ENCODE measurements at regions not wholly inside any gene's neighbourhood (a gene's known extent, or its start where the extent isn't known, plus 50 kb on each side); places are given as distances from the start of the nearest gene placed in this dataset.

DNA sequence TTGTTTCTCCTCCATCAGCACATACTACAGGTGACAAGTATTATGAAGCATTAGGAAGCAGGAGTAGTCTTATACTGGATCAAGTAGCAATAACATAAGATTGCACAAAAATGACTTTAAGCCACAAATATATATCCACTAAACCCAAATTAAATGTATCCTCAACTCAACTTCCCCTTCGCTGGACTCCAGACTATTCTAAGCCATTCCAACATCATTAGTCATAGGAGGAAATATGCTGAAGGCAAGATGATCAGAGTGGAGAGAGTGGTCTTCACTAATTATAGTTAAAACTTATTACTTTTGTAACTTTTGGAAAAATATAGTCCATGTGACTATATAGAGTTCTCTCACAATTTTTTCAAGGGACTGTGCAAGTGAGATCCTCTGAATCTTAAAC is 390.7 kb upstream of the ZP4 start:
- DNase-seq (ENCODE audit: low spot score) = peak; percentile 31

- DNase-seq (ENCODE audit: low spot score) = no peak
Observed at GRCh38 chr1:238279694-238280380, 389.1 kb upstream of the ZP4 start.

- no peak for DNase-seq (ENCODE audit: low spot score)
Observed at GRCh38 chr1:238272145-238272544, 381.4 kb upstream of the ZP4 start.

GRCh38 chr1:238265866-238266265 is 375.1 kb upstream of the ZP4 start:
- DNase-seq (ENCODE audit: low spot score) = no peak

DNA sequence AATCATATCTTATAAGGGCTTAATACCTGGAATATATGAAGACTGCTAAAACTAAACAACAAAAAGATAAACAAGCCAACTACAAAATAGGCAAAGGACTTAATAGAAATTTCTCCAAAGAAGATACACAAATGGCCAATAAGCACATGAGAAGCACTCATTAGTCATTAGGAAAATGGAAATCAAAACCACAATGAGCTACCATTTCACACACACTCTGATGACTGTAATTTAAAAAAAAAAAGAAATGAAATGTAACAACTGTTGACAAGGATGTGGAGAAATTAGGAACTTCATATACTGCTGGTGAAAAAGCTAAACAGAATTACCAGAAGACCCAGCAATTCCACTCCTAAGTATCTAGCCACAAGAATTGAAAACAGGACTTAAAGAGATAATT is 374.2 kb upstream of the ZP4 start:
- DNase-seq (ENCODE audit: low spot score) = no peak

DNA sequence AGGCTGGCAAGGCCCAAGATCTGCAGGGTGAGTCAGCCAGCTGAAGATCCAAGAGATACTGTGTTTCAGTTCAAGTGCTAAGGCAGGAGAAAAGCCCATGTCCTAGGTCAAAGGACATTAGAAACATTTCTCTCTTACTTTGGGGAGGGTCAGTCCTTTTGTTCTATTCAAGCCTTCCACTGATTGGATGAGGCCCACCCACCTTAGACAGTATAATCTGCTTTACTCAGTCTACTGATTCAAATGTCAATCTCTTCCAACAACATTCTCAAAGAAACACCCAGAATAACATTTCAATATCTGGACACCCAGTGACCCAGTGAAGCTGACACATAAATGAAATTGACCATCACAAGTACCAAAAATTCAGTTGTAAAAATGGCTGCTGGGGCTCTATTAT is 367.8 kb upstream of the ZP4 start:
- no peak for DNase-seq (ENCODE audit: low spot score)

GRCh38 chr1:238257018-238257621 is 366.4 kb upstream of the ZP4 start:
- DNase-seq (ENCODE audit: low spot score) = no peak

DNA sequence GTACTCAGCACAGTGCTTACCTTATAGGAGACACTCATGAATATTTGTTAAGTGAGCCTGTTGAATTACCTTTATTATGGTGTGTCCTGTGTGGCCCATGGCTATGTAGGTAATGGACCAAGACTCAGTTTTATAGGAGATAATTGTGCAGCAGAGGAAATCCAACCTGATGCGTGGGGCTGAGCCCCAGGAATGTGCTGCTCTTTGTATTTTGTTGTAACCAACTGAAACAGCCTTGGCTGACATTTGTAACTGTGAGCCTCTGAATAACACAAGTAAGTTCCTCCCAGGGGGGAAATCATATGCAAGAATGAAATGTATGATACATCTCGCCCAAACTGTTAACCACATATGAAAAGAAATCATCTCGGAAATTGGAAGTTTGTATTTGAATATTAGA is 364.2 kb upstream of the ZP4 start:
- DNase-seq (ENCODE audit: low spot score) = no peak

DNA sequence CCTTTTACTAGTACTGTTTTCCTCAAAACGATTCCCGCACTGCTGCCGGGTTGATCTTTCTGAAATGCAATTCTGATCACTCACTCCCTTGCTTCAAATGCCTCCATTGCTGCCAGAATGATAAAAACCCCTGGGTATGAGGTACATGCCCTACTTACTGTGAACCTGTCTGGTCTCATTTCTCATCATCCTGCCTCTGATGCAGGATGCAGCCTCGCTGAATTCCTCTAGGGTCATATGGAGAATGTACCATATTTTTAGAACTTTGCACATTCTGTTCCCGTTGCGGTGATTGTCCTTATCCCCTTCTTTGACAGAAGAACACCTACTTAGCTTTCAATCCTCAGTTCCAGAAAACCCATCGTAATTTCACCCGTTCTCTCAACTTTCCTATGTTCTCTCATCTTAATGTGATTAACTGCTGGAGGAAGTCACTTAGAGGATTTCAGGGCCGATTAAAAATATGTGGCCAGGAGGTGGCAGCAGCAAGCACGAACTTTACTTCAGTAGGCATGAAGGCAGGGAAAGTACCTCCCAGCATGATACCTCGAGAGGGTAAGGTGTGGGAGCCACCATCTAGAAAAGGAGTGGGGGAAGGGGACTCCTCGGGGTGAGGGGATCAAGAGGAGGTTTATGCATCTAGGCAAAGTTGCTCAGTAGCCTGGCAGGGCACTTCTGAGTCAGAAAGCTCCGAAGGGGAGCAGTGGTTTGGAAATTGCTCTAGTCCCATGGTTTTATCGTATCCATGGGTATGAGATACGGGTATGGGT is 361.5 kb upstream of the ZP4 start:
- peak; percentile 77 for DNase-seq (ENCODE audit: low spot score)

GRCh38 chr1:238248356-238248755 is 357.6 kb upstream of the ZP4 start:
- DNase-seq (ENCODE audit: low spot score) = no peak

DNA sequence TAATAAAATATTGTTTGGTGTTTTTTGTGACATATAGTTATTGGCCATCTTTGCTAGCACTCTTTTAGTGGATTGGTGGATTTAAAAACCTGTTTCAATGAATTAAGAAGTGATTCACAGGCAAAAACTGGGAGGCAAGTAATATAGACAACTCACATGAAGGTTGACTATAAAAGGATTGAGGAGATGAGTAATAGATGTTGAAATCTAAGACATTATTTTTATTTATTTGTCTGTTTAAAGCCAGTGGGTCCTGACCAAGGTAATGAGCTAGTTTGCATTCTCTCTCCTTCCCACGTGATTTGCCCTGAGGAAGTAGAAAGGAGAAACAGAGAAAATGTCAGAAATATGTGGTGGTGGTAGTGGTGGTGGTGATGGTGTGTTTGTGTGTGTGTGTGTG is 351.5 kb upstream of the ZP4 start:
- DNase-seq (ENCODE audit: low spot score) = peak; percentile 6

DNA sequence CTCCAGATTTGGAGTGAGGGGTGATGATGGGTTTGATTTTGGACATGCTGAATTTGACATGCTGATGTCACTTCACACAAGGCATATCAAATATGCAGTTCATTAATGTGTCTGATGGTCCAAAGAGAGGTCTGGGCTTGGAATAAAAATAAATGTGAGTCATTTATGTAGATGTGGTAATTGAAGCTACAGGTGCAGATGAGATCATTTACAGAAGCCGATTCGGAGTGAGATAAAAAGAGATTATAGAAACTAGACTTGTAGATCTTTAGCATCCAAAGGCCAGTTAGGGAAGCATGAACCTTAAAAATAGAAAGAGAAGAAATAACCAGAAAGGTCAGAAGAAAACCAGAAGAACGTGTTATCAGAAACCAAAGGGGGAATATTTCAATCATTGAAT is 350.9 kb upstream of the ZP4 start:
- no peak for DNase-seq (ENCODE audit: low spot score)

GRCh38 chr1:238239343-238239742 is 348.6 kb upstream of the ZP4 start:
- DNase-seq (ENCODE audit: low spot score) = no peak

GRCh38 chr1:238233966-238234365 is 343.2 kb upstream of the ZP4 start:
- no peak for DNase-seq (ENCODE audit: low spot score)

DNA sequence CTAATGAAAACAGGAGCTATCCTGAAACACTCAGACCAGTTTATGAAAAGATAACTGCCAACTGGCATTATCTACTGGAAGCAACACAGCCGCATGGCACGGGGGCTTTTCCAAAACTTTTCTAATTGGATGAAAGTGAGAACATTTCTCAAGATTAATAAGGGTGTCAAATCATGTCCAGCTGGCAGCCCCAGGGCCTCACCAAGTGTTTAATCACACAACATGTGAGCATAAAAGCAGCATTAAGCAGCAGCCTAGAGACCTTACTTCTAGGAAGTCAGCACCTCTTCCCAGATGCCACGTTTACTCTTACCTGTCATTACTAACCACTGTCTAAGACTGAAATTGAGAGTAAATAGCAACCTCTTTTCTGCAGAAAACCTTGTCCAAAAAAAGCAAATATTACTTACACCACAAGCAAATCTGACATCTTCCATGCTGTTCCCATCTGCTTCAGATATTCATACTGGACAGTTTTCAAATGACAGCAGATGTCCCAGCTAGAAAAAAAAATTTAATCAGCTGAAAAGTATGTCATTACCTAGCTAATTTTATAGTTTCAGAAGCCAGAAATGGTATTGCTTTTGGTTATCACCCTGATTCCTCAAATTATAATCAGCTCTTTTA is 341.5 kb upstream of the ZP4 start:
- DNase-seq (ENCODE audit: low spot score) = no peak

GRCh38 chr1:238226810-238227209 is 336.1 kb upstream of the ZP4 start:
- no peak for DNase-seq (ENCODE audit: low spot score)

- peak; percentile 25 for DNase-seq (ENCODE audit: low spot score)
Observed at GRCh38 chr1:238223076-238223640, 332.4 kb upstream of the ZP4 start.

DNA sequence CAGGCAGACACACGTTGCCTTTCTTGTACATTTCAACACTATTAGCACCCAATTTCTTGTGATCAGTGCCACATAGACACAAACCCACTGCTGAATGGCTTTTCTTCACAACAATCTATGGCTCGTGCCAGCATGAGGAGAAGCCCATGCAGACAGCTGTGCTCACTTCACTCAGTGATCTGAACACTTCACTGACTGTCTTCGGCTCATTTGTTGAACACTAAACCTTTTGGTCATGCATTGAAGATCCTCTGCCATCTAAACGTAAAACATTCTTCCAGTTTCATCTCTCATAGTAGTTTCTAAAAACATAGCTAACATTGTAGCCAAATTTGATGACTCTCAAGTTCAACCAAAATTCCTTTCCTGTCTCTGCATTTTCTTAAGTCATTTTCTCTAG is 331.0 kb upstream of the ZP4 start:
- DNase-seq (ENCODE audit: low spot score) = no peak

DNA sequence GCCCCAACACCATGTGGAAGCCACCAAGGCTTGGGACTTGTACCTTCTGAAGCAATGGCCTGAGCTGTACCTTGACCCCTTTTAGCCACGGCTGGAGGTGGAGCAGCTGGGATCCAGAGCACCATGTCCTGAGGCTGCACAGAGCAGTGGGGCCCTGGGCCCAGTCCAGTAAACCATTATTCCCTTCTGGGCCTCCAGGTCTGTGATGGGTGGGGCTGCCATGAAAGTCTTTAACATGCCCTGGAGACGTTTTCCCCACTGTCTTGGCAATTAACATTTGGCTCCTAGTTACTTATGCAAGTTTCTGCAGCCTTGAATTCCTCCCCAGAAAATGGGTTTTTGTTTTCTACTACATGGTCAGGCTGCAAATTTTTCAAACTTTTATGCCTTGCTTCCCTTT is 323.7 kb upstream of the ZP4 start:
- DNase-seq (ENCODE audit: low spot score) = no peak

- no peak for DNase-seq (ENCODE audit: low spot score)
Observed at GRCh38 chr1:238205045-238205662, 314.4 kb upstream of the ZP4 start.

DNA sequence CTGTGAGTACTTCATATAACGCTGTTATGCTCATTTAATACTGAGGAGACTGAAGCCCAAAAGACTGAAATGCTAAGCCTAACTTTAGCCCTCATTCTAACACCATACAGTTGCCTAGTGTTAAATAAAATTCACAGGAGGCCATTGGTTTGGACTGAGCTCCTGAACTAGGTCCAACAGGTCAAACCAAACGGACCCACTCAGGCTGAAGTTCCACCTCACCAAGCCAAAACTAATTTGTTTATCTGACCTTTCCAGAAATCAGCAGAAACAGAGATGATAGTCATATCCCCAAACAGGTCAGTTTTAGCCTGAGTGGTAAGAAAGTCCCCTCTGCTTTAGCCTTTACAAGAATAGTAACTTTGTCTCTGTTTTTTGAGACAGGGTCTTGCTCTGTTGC is 311.3 kb upstream of the ZP4 start:
- DNase-seq (ENCODE audit: low spot score) = no peak

DNA sequence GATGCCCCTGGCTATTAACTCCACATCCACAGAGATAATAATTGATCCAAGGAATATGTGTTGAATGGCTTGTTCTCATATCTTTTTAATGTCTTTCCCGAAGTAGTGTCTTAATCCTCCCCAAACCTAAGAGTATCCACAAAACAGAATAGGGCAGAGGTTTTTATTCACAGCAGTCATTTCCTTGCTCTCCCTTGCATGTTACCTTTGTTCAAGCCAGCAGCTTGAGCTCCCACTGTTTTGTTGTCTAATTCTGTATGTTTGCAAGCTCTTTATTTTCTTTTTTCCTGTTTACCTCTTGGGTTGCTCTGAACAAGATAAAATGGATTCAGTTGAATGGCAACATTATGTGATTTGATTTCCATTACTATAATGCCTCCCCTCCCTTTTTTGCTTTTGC is 308.6 kb upstream of the ZP4 start:
- no peak for DNase-seq (ENCODE audit: low spot score)
